Neuronal stem cell (in vitro differentiated cells): ENCODE measurements at regions not wholly inside any gene's neighbourhood (a gene's known extent, or its start where the extent isn't known, plus 50 kb on each side); places are given as distances from the start of the nearest gene placed in this dataset.

ENCODE experiments used
- DNase-seq: peaks from one replicate; pipeline ENCODE4 v3.0.0-alpha.2; 2013; ENCODE audit warnings: low spot score
- H2AFZ ChIP-seq: one replicate; pipeline ENCODE4 v1.6.1; 2013; ENCODE audit warnings: mild to moderate bottlenecking, low read length, inconsistent platforms
- H2AK5ac ChIP-seq: 2 replicates; pipeline ENCODE4 v1.6.1; 2013; ENCODE audit warnings: low read depth, mild to moderate bottlenecking, inconsistent platforms, low read length, moderate library complexity, mixed read lengths
- H2BK120ac ChIP-seq: 2 replicates; pipeline ENCODE4 v1.6.1; 2013; ENCODE audit warnings: low read depth, mild to moderate bottlenecking, inconsistent platforms, low read length, moderate library complexity, mixed read lengths
- H2BK12ac ChIP-seq: one replicate; pipeline ENCODE4 v1.6.1; 2013; ENCODE audit warnings: low read length, inconsistent platforms
- H2BK15ac ChIP-seq: 2 replicates; pipeline ENCODE4 v1.6.1; 2013; ENCODE audit warnings: mild to moderate bottlenecking, low read length, inconsistent platforms, mixed read lengths
- H2BK5ac ChIP-seq: one replicate; pipeline ENCODE4 v1.6.1; 2013; ENCODE audit warnings: inconsistent platforms, mild to moderate bottlenecking, low read length, moderate library complexity
- H3K14ac ChIP-seq: one replicate; pipeline ENCODE4 v1.6.1; 2013; ENCODE audit warnings: low read length, inconsistent platforms
- H3K18ac ChIP-seq: 2 replicates; pipeline ENCODE4 v1.6.1; 2013; ENCODE audit warnings: low read length, inconsistent platforms
- H3K23ac ChIP-seq: 2 replicates; pipeline ENCODE4 v1.6.1; 2013; ENCODE audit warnings: low read depth, mild to moderate bottlenecking, mixed read lengths, low read length, inconsistent platforms; ENCODE audit not compliant: poor library complexity
- H3K27ac ChIP-seq: replicated peaks from 3 replicates; pipeline ENCODE4 v1.5.1; 2013; ENCODE audit warnings: low read length, inconsistent platforms
- H3K27me3 ChIP-seq, 3 experiments: 2 replicates each; pipeline ENCODE4 v1.6.1; 2013; ENCODE audit warnings: low read length in 3 of 3, mild to moderate bottlenecking in 2 of 3, inconsistent platforms in 1 of 3, low read depth in 1 of 3, mixed read lengths in 1 of 3, moderate library complexity in 1 of 3; ENCODE audit not compliant: control insufficient read depth in 3 of 3, insufficient read depth in 3 of 3
- H3K36me3 ChIP-seq, 2 donors: replicated peaks in 1 of 2; 2 replicates each; pipeline ENCODE4 v1.6.1; 2013; ENCODE audit warnings: low read length in 2 of 2; ENCODE audit not compliant: control insufficient read depth in 2 of 2, insufficient read depth in 2 of 2
- H3K4ac ChIP-seq: 2 replicates; pipeline ENCODE4 v1.6.1; 2013; ENCODE audit warnings: inconsistent platforms, mild to moderate bottlenecking, low read length, moderate library complexity
- H3K4me1 ChIP-seq, 2 donors: 1 replicate in 1 of 2; 2 replicates in 1 of 2; pipeline ENCODE4 v1.6.1; 2013; ENCODE audit warnings: low read length in 2 of 2, low read depth in 1 of 2; ENCODE audit not compliant: control insufficient read depth in 2 of 2, insufficient read depth in 1 of 2
- H3K4me2 ChIP-seq: one replicate; pipeline ENCODE4 v1.6.1; 2013; ENCODE audit warnings: mild to moderate bottlenecking, low read length, inconsistent platforms; ENCODE audit not compliant: insufficient read depth, poor library complexity, severe bottlenecking
- H3K4me3 ChIP-seq, 2 donors: 2 replicates each; pipeline ENCODE4 v1.5.1; 2013; ENCODE audit warnings: low read length in 2 of 2, mild to moderate bottlenecking in 2 of 2, inconsistent platforms in 1 of 2, moderate library complexity in 1 of 2
- H3K79me1 ChIP-seq: one replicate; pipeline ENCODE4 v1.6.1; 2013; ENCODE audit warnings: low read depth, mild to moderate bottlenecking, inconsistent platforms, low read length, moderate library complexity
- H3K9ac ChIP-seq: one replicate; pipeline ENCODE4 v1.6.1; 2013; ENCODE audit warnings: mild to moderate bottlenecking, low read depth, low read length, inconsistent platforms; ENCODE audit not compliant: poor library complexity
- H3K9me3 ChIP-seq, 2 donors: replicated peaks in 1 of 2; 2 replicates each; pipeline versions ENCODE3 to v1.6.1; 2013; ENCODE audit warnings: low read length in 2 of 2, mild to moderate bottlenecking in 2 of 2, inconsistent platforms in 1 of 2, low read depth in 1 of 2, mixed read lengths in 1 of 2, moderate library complexity in 1 of 2; ENCODE audit not compliant: control insufficient read depth in 2 of 2, insufficient read depth in 1 of 2
- H4K8ac ChIP-seq: one replicate; pipeline ENCODE4 v1.6.1; 2013; ENCODE audit warnings: low read depth, mild to moderate bottlenecking, inconsistent platforms, low read length, moderate library complexity
- H4K91ac ChIP-seq: one replicate; pipeline ENCODE4 v1.6.1; 2013; ENCODE audit warnings: low read length, low read depth, mild to moderate bottlenecking, inconsistent platforms; ENCODE audit not compliant: poor library complexity
- WGBS, 2 donors: extraction: QIAGEN DNeasy Blood & Tissue Kit; methylation state at CpG; one replicate each; pipeline ENCODE4 v1.1.7; 2013; ENCODE audit warnings: missing lambda C conversion rate in 2 of 2, mixed read lengths in 1 of 2; ENCODE audit not compliant: insufficient read length in 2 of 2, insufficient replicate concordance in 1 of 2; ENCODE audit errors: extremely low coverage in 2 of 2; 5-methylcytosine and 5-hydroxymethylcytosine counted together

DNA sequence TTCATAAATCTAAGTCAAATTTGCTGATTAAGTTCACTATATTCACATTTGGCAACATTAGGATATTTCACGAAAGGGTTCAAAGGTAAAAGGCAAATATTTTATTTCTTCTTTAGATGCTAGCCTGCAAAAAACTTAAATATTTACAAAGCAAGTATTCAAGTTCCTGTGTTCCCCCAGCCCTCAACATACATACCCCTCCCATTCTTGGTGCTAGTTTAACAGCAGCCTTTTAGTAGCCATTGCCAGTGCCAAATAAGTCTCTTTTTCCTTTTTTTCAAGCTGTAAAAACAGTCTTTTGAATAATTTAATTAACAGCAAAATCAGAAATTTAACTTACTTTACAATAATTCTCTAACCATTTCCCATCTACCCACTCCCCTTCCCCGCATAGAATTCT lies 288.5 kb upstream of the TMEM161B start:
- no peak overlapping the region for H3K4ac ChIP-seq
- no peak overlapping the region for H4K91ac ChIP-seq
- DNase-seq, result no peak
- no peaks in the 10 kb centered on the region for H3K27me3 ChIP-seq
- no peak overlapping the region for H2AFZ ChIP-seq
- H4K8ac ChIP-seq, result no peak overlapping the region
- H2AK5ac ChIP-seq, result no peak overlapping the region
- H2BK5ac ChIP-seq, result no peak overlapping the region
- H2BK12ac ChIP-seq, result no peak overlapping the region
- H2BK15ac ChIP-seq, result no peak overlapping the region
- no peak overlapping the region for H3K14ac ChIP-seq
- H2BK120ac ChIP-seq, result no peak overlapping the region
- no peak overlapping the region for H3K9ac ChIP-seq
- WGBS, 2 donors, result 100% methylated on average over 1 of the region's 2 CpGs; no CpG with 5 or more reads in 1 of the 2 donors
- H3K4me2 ChIP-seq, result no peak overlapping the region
- no peaks in the 10 kb centered on the region for H3K79me1 ChIP-seq
- peaks cover 1 to 20% of the 10 kb centered on the region in 2 donors for H3K4me1 ChIP-seq
- no peak overlapping the region for H3K18ac ChIP-seq
- no peaks in the 10 kb centered on the region for H3K9me3 ChIP-seq
- H3K27ac ChIP-seq, result no peak overlapping the region
- no peak overlapping the region for H3K23ac ChIP-seq
- no peaks in the 10 kb centered on the region for H3K36me3 ChIP-seq
- H3K4me3 ChIP-seq, result no peak overlapping the region

DNA sequence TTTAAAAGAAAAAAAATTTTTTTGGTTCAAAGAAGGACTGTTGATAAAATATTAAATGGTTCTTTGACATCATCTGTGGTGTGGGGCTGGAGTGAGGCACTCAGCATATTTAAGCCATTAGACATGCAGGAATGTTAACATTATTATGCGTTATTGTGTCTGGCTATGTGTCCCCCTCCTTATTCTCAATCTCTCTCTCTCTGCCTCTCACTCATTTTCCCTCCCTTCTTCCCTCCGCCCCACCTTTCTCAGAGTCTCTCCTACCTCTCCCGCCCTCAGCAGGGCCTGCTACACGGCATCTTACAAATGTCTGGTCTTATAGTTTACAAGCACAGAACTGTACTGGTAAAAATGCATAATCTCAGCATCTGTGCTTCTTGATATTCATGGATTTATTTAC lies 287.8 kb upstream of the TMEM161B start:
- DNase-seq, result no peak
- H3K9me3 ChIP-seq, result no peaks in the 10 kb centered on the region
- no peaks in the 10 kb centered on the region for H3K27me3 ChIP-seq
- H2AK5ac ChIP-seq, result no peak overlapping the region
- H3K4ac ChIP-seq, result no peak overlapping the region
- H3K79me1 ChIP-seq, result no peaks in the 10 kb centered on the region
- no CpG with 5 or more reads among the region's 4 CpGs for WGBS, 2 donors
- H3K4me3 ChIP-seq, result no peak overlapping the region
- H3K18ac ChIP-seq, result no peak overlapping the region
- H2BK12ac ChIP-seq, result no peak overlapping the region
- H3K27ac ChIP-seq, result no peak overlapping the region
- peaks cover 1 to 24% of the 10 kb centered on the region in 2 donors for H3K4me1 ChIP-seq
- no peaks in the 10 kb centered on the region for H3K36me3 ChIP-seq
- no peak overlapping the region for H3K4me2 ChIP-seq
- no peak overlapping the region for H4K91ac ChIP-seq
- no peak overlapping the region for H2AFZ ChIP-seq
- H3K14ac ChIP-seq, result no peak overlapping the region
- no peak overlapping the region for H4K8ac ChIP-seq
- H2BK120ac ChIP-seq, result no peak overlapping the region
- H2BK5ac ChIP-seq, result no peak overlapping the region
- no peak overlapping the region for H3K9ac ChIP-seq
- no peak overlapping the region for H3K23ac ChIP-seq
- no peak overlapping the region for H2BK15ac ChIP-seq

DNA sequence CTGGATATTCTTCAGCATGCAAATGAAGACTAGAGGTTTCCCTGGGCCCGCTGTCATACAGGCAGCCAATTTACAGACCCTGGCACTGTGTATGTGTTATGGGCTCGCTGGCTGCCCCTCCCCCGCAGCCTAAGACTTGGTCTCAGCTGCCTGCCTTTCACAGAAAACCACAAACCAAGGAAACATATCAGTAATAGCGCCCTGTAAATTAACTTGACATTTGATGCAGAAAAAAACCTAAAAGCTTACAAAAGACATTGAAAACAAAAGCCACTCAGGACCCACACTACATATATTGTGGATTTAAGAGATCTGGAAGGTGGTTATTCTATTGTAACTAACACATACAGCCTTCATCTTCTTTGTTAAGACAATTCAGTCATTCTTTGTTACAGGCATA lies 287.0 kb upstream of the TMEM161B start:
- H4K8ac ChIP-seq, result no peak overlapping the region
- no peak overlapping the region for H2BK120ac ChIP-seq
- no CpG with 5 or more reads among the region's 4 CpGs for WGBS, 2 donors
- H3K4ac ChIP-seq, result no peak overlapping the region
- H3K23ac ChIP-seq, result no peak overlapping the region
- H2BK15ac ChIP-seq, result no peak overlapping the region
- no peaks in the 10 kb centered on the region for H3K36me3 ChIP-seq
- H3K4me2 ChIP-seq, result no peak overlapping the region
- H2AFZ ChIP-seq, result no peak overlapping the region
- no peak overlapping the region for H3K4me3 ChIP-seq
- DNase-seq, result peak; percentile 38
- no peak overlapping the region for H4K91ac ChIP-seq
- no peak overlapping the region for H2BK12ac ChIP-seq
- no peak overlapping the region for H3K27ac ChIP-seq
- H2AK5ac ChIP-seq, result no peak overlapping the region
- H3K27me3 ChIP-seq, result no peaks in the 10 kb centered on the region
- H2BK5ac ChIP-seq, result no peak overlapping the region
- H3K79me1 ChIP-seq, result no peaks in the 10 kb centered on the region
- H3K9me3 ChIP-seq, result no peaks in the 10 kb centered on the region
- H3K18ac ChIP-seq, result no peak overlapping the region
- no peak overlapping the region for H3K14ac ChIP-seq
- H3K9ac ChIP-seq, result no peak overlapping the region
- peaks cover 1 to 24% of the 10 kb centered on the region in 2 donors for H3K4me1 ChIP-seq

DNA sequence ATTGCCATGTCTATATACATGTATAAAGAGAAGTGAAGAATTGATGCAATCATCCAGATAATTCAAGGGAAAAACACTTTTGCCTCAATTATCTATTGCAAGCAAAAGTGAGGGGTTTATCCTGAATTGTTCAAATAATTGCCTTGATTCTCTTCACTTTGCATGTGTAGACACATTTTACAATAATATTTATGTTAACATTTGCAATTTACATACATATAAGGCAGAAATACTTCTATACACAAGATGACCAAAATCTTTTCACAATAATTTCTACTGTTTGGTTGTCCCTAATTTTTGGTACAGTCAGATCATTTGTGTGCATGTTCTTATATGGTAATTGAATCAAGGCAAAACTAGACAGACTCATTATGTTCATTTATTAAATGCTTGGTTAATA lies 285.3 kb upstream of the TMEM161B start:
- Histone ChIP-seq H2AK5ac (no peak overlapping the region), H3K27me3 (no peaks in the 10 kb centered on the region), H3K4me1 (peaks cover 1 to 24% of the 10 kb centered on the region in 2 donors)

More for the DNA sequence above, 285.3 kb upstream of the TMEM161B start:
- Histone ChIP-seq H4K91ac (no peak overlapping the region), H3K36me3 (no peaks in the 10 kb centered on the region), H2BK120ac (no peak overlapping the region), H2BK12ac (no peak overlapping the region), H3K79me1 (no peaks in the 10 kb centered on the region), H3K4me2 (no peak overlapping the region), H2BK5ac (no peak overlapping the region), H4K8ac (no peak overlapping the region), H2AFZ (no peak overlapping the region), H3K27ac (no peak overlapping the region), H3K14ac (no peak overlapping the region), H3K4ac (no peak overlapping the region), H3K9ac (no peak overlapping the region), H3K4me3 (no peak overlapping the region), H3K23ac (no peak overlapping the region), H3K18ac (no peak overlapping the region), H2BK15ac (no peak overlapping the region), H3K9me3 (no peaks in the 10 kb centered on the region)
- DNase-seq, result no peak
